Heart left ventricle (tissue), 13 donors: ENCODE measurements at regions not wholly inside any gene's neighbourhood (a gene's known extent, or its start where the extent isn't known, plus 50 kb on each side); places are given as distances from the start of the nearest gene placed in this dataset.

Experiments used
- CTCF ChIP-seq, 12 donors: fragments of 200-600 bp; sonication (generic) in 4 of 12; IDR thresholded peaks; one replicate each; pipeline versions ENCODE4 v1.5.0 to v1.8.0; 2018 to 2022; ENCODE audit warnings: antibody characterized with exemption in 12 of 12, mild to moderate bottlenecking in 5 of 12
- POLR2A ChIP-seq, 2 donors: fragments of 450-650 bp; IDR thresholded peaks; one replicate each; pipeline ENCODE4 v1.6.1; 2017; ENCODE audit warnings: antibody characterized with exemption in 2 of 2, mild to moderate bottlenecking in 2 of 2, moderate library complexity in 2 of 2
- donor health status: ischemic (EF 13 %, LVEDD 7.1; RV severe dilation, severe dysfunction).
- donor health status: DM: no; HTN: yes; CAD: no.
- donor health status: DM: no; HTN: no; CAD: no.
- donor health status: ischemic (EF 25% LVEDD 6.9; RV normal size, moderate dysfunction).
- donor health status: ischemic (EF 25% LVEDD 5.7; RV mildly dilated, moderate dysfunction).
- donor health status: ischemic (EF 35%, LVEDD 5.7; RV mildly dilated, moderate dysfunction).
- donor health status: nonischemic (EF 11% LVEDD 7.7; RV severe dilation, severe dysfunction).
- donor health status: DM: yes; HTN: yes; CAD: no.
- donor health status: PGD.
- donor health status: ischemic (EF 29% LVEDD 5.4; RV normal size, mild dysfunction).
- donor health status: nonischemic (EF 23%, LVEDD 6.1; RV moderate dilation, normal function).

GRCh38 chr16:9419161-9419560 is 327.7 kb downstream of the HAPSTR1 start:
- no peak for TF ChIP-seq CTCF (IDR thresholded peaks at IDR 0.05)
- TF ChIP-seq POLR2A (IDR thresholded peaks at IDR 0.05) = no peak
